Stomach (tissue), 8 donors: ENCODE measurements at regions not wholly inside any gene's neighbourhood (a gene's known extent, or its start where the extent isn't known, plus 50 kb on each side); places are given as distances from the start of the nearest gene placed in this dataset.

Experiments
- DNase-seq, 2 donors: peaks; one replicate each; pipeline versions ENCODE4 v3.0.0 to v3.0.0-alpha.2; 2013 to 2019
- H3K27ac ChIP-seq, 5 donors: fragments of 200-600 bp in 4 of 5; sonication (generic) in 4 of 5; one replicate each; pipeline ENCODE4 v1.5.1; 2013 to 2019; ENCODE audit warnings: mild to moderate bottlenecking in 1 of 5, moderate library complexity in 1 of 5
- H3K27me3 ChIP-seq, 3 donors: fragments of 200-600 bp; sonication (generic); one replicate each; pipeline ENCODE4 v1.5.1; 2017 to 2019; ENCODE audit warnings: mixed run types in 1 of 3
- H3K36me3 ChIP-seq, 4 donors: fragments of 200-600 bp; sonication (generic); 1 replicate in 3 of 4; 2 replicates in 1 of 4; pipeline ENCODE4 v1.5.1; 2016 to 2019
- H3K4me1 ChIP-seq, 4 donors: fragments of 200-600 bp; sonication (generic); one replicate each; pipeline ENCODE4 v1.5.1; 2016 to 2019
- H3K4me3 ChIP-seq, 4 donors: fragments of 200-600 bp; sonication (generic) in 3 of 4; one replicate each; pipeline ENCODE4 v1.5.1; 2016 to 2019; ENCODE audit warnings: mild to moderate bottlenecking in 1 of 4
- H3K9me3 ChIP-seq, 4 donors: fragments of 200-600 bp; sonication (generic); one replicate each; pipeline ENCODE4 v1.5.1; 2016 to 2019
- EP300 ChIP-seq: sonication (generic); formaldehyde crosslinking; IDR thresholded peaks from one replicate; pipeline ENCODE4 v1.6.1; 2017; ENCODE audit warnings: antibody characterized with exemption
- POLR2A ChIP-seq, 4 donors: fragments of 450-650 bp; IDR thresholded peaks; one replicate each; pipeline ENCODE4 v1.6.1; 2016; ENCODE audit warnings: antibody characterized with exemption in 4 of 4, control low read depth in 2 of 4, mild to moderate bottlenecking in 1 of 4, moderate library complexity in 1 of 4
- POLR2AphosphoS5 ChIP-seq, 3 donors: sonication (generic); formaldehyde crosslinking; IDR thresholded peaks; one replicate each; pipeline ENCODE4 v1.6.1; 2016; ENCODE audit warnings: antibody characterized with exemption in 3 of 3
- WGBS, 5 donors: extraction: QIAGEN DNeasy Blood & Tissue Kit in 3 of 5; methylation state at CpG; one replicate each; pipeline versions ENCODE4 v1.1.5 to v1.1.7; 2013 to 2018; 5-methylcytosine and 5-hydroxymethylcytosine counted together
- intact Hi-C: fragments of 100-400 bp; cut with DNase I; formaldehyde crosslinking; loops from one replicate; pipeline ENCODE4 v1.15.1; 2023; ENCODE audit warnings: low total_unique reads
- TF ChIP-seq, protein P1 (sequence below), 7 experiments: fragments of 450-650 bp in 4 of 7; fragments of 200-600 bp in 3 of 7; sonication (generic) in 3 of 7; IDR thresholded peaks; one replicate each; pipeline ENCODE4 v1.5.1; 2016 to 2019; ENCODE audit warnings: antibody characterized with exemption in 7 of 7, control low read depth in 2 of 7, mild to moderate bottlenecking in 1 of 7
- donor health status: healthy with polysubstance abuse.
- donor health status: Bipolar disorder and iron deficiency.
- donor health status: healthy.

DNA sequence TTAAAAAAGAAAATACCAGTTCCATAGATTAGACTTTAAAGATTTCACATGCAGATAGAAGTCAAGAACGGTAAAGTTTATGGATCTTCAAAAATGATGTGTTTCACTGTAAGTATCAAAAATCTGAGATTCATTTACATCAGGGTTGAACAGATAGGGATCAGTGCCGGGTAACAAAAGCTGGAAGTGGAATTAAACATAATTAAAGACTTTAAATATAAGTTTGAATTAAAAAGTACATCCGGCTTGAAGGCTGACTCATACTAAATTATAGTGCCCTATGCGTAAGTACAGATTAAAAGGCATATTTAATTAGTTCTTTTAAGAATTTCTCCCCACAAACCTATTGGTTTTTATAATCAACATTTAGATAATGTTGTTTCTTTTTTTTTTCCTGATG, 312.7 kb downstream of the PRL start:
- Histone ChIP-seq H3K9me3 (no peaks in the 10 kb centered on the region), H3K27ac (no peak overlapping the region), H3K4me1 (peaks cover 0 to 22% (median 6%) of the 10 kb centered on the region in 4 donors), H3K36me3 (no peaks in the 10 kb centered on the region), H3K4me3 (no peak overlapping the region), H3K27me3 (no peaks in the 10 kb centered on the region)
- intact Hi-C loops, result no loop called here
- no peak for TF ChIP-seq EP300
- TF ChIP-seq POLR2AphosphoS5 (IDR thresholded peaks at IDR 0.05), result no peak
- no peak for TF ChIP-seq POLR2A (IDR thresholded peaks at IDR 0.05)
- TF ChIP-seq, protein P1, sequence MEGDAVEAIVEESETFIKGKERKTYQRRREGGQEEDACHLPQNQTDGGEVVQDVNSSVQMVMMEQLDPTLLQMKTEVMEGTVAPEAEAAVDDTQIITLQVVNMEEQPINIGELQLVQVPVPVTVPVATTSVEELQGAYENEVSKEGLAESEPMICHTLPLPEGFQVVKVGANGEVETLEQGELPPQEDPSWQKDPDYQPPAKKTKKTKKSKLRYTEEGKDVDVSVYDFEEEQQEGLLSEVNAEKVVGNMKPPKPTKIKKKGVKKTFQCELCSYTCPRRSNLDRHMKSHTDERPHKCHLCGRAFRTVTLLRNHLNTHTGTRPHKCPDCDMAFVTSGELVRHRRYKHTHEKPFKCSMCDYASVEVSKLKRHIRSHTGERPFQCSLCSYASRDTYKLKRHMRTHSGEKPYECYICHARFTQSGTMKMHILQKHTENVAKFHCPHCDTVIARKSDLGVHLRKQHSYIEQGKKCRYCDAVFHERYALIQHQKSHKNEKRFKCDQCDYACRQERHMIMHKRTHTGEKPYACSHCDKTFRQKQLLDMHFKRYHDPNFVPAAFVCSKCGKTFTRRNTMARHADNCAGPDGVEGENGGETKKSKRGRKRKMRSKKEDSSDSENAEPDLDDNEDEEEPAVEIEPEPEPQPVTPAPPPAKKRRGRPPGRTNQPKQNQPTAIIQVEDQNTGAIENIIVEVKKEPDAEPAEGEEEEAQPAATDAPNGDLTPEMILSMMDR (IDR thresholded peaks at IDR 0.05), result no peak
- WGBS, 5 donors, result 74 to 83% (median 81%) methylated on average over 4 of the region's 4 CpGs
- no peak for DNase-seq

DNA sequence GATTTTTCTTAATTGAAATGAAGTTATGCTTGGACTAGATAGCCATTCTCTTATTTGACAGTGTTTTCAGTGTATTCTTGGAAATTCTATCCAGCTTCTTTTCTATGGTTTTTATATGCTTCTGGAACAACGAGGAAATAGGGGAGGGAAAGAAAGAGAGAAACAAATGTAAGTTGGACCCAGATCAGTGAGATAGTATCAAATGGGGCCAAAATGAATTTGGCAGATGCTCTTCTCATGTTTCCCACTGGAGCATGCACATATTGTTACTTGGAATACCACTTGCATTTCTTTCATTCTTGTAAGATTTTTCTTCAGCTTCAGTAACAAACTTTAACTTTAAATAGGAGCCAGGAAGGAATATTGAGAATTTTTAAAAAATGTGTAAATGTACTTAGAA, 312.3 kb downstream of the PRL start:
- Histone ChIP-seq H3K9me3 (no peaks in the 10 kb centered on the region), H3K4me1 (peaks cover 0 to 22% (median 6%) of the 10 kb centered on the region in 4 donors), H3K27me3 (no peaks in the 10 kb centered on the region), H3K4me3 (no peak overlapping the region), H3K36me3 (no peaks in the 10 kb centered on the region), H3K27ac (no peak overlapping the region)
- DNase-seq, result peak in 1 of 2 donors; percentile 79
- TF ChIP-seq POLR2AphosphoS5 (IDR thresholded peaks at IDR 0.05) (no peak), EP300 (no peak), POLR2A (IDR thresholded peaks at IDR 0.05) (no peak)
- TF ChIP-seq, protein P1 (IDR thresholded peaks at IDR 0.05), result no peak
- 34 to 58% (median 39%) methylated on average over 1 of the region's 1 CpG for WGBS, 5 donors
- intact Hi-C loops, result no loop called here

DNA sequence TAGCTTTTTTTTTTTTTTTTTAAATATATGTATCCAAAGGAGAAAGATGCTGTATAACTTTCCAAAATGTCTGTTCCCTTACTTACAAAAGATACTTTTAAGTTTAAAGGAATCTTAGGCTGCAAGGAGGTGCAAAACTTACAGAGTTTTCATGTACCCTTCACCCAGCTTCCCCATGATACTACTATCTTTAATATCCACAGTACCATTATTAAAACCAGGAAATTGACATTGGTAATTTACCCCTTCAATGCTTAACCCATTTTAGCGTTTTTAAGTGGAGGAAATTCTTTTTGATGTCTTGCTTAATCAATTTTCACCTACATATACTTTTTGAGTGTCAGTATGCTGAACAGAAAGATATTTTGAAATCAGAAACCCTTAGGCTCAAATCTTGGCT, 310.9 kb downstream of the PRL start:
- WGBS, 5 donors, result 77 to 90% (median 85%) methylated on average over 1 of the region's 1 CpG
- Histone ChIP-seq H3K4me1 (peaks cover 0 to 22% (median 6%) of the 10 kb centered on the region in 4 donors), H3K4me3 (no peak overlapping the region), H3K27ac (no peak overlapping the region), H3K9me3 (no peaks in the 10 kb centered on the region), H3K36me3 (no peaks in the 10 kb centered on the region), H3K27me3 (no peaks in the 10 kb centered on the region)
- intact Hi-C loops, result no loop called here
- no peak for TF ChIP-seq EP300
- no peak for DNase-seq

DNA sequence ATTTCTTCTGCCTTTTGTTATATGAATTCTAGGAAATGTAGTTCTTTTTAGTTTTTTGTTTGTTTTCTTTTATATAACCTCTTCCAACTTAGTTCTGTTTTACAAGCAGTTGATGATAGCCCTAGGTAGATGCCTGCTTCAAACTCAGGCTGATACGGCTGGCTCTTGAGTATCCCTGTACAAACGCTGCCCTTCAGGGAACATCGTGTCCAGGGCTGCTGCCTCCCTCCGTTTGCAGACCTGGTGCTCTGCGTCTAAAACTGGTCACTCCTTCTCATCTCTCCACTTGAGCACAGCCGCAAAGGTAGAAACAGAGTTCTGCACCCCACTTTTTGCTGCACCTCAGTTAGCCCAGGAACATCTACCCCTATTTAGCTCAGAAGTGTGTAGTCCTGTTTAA, 310.1 kb downstream of the PRL start:
- no peaks in the 10 kb centered on the region for H3K36me3 ChIP-seq
- H3K27me3 ChIP-seq, result no peaks in the 10 kb centered on the region
- peaks cover 0 to 22% (median 6%) of the 10 kb centered on the region in 4 donors for H3K4me1 ChIP-seq
- H3K4me3 ChIP-seq, result no peak overlapping the region
- TF ChIP-seq, protein P1 (IDR thresholded peaks at IDR 0.05), result no peak
- TF ChIP-seq POLR2A (IDR thresholded peaks at IDR 0.05) (no peak), POLR2AphosphoS5 (IDR thresholded peaks at IDR 0.05) (no peak), EP300 (no peak)
- no peaks in the 10 kb centered on the region for H3K9me3 ChIP-seq
- intact Hi-C loops, result no loop called here
- H3K27ac ChIP-seq, result peak overlapping the region in 4 of 5 donors; percentile 59 to 73 (median 64)
- 58 to 83% (median 70%) methylated on average over 6 of the region's 6 CpGs for WGBS, 5 donors
- no peak for DNase-seq

DNA sequence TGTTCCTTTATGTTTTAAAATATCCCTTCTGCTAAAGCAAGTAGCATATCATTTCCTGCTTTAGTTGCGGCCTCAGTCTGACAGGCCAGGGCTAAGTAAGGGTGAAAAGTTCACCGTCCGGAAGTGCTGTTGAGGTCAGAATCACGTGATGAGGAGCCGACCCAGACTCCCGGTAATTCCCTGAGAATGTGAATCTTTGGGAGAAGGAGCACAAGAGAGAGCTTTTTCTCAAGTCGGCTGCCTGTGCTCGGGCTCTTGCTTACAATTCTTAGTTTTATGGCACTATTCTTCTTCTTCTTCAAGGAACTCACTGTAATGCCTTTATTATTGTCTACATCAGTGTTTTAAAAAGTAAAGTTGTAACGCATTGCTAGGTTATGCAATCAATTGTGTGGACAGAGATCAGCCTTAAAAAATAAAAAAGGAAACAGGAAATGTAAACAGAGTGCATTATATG, 309.3 kb downstream of the PRL start:
- intact Hi-C loops, result no loop called here
- Histone ChIP-seq H3K4me1 (peaks cover 0 to 22% (median 6%) of the 10 kb centered on the region in 4 donors), H3K4me3 (peak overlapping the region in 1 of 4 donors; percentile 12), H3K36me3 (no peaks in the 10 kb centered on the region), H3K9me3 (no peaks in the 10 kb centered on the region), H3K27me3 (no peaks in the 10 kb centered on the region), H3K27ac (peak overlapping the region in 4 of 5 donors; percentile 59 to 73 (median 64))
- peak; percentile 44 to 96 for DNase-seq
- WGBS, 5 donors, result 8 to 14% (median 12%) methylated on average over 9 of the region's 9 CpGs
- peak; percentile 52 to 71 (median 64) for TF ChIP-seq POLR2AphosphoS5 (IDR thresholded peaks at IDR 0.05)
- no peak for TF ChIP-seq EP300
